SKM-1 treated with dmso at 0.1 percent for 144 hours (cell line): ENCODE measurements at regions not wholly inside any gene's neighbourhood (a gene's known extent, or its start where the extent isn't known, plus 50 kb on each side); places are given as distances from the start of the nearest gene placed in this dataset.
A peak's percentile ranks its signal among the peaks of the same experiment; 100 is the strongest.
"Not testable (repeated sequence)": the region's sequence is repeated elsewhere in the genome, so short reads cannot be mapped to it uniquely, and the experiment has no call there.

Experiments used
- DNase-seq: peaks from one replicate; lab custom pipeline; 2025; ENCODE audit not compliant: unreplicated experiment; lab: John Stamatoyannopoulos, UW

DNA sequence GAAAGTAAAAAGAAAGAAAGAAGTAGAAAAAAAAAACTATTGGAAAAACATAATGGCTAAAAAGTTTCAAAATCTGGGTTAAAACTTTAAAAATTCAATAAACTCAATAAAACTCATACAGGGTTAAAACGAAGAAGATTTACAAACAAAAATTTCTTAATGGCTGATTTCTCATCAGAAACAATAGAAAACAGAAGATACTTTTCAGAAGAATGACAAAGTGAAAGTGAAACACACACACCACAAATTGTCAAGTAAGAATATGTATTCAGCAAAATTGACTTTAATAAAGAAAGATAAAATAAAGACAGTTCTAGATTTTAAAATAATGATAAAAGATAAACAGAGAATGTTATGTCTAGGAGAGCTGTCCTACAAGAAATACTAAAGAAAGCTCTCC is 618.9 kb upstream of the GJE1 start:
- no peak for DNase-seq

GRCh38 chr6:141510803-141511202 is 621.9 kb upstream of the GJE1 start:
- no peak for DNase-seq

- not testable (repeated sequence) for DNase-seq
Measured at GRCh38 chr6:141506062-141506461, 626.7 kb upstream of the GJE1 start.

DNA sequence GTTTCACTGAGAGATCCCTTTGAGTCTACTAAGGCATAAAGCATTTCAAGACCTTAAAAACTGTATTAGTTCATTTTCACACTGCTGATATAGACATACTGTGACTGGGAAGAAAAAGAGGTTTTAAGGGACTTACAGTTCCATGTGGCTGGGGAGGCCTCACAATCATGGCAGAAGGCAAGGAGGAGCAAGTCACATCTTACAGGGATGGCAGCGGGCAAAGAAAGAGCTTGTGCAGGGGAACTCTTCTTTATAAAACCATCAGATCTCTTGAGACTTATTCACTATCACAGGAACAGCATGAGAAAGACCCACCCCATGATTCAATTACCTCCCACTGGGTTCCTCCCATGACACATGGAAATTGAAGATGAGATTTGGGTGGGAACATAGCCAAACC is 628.4 kb upstream of the GJE1 start:
- DNase-seq: not testable (repeated sequence)

- no peak for DNase-seq
Measured at GRCh38 chr6:141501616-141502015, 631.1 kb upstream of the GJE1 start.

GRCh38 chr6:141498977-141499376 is 633.7 kb upstream of the GJE1 start:
- no peak for DNase-seq

GRCh38 chr6:141492521-141493284 is 640.0 kb upstream of the GJE1 start:
- DNase-seq: no peak

GRCh38 chr6:141491684-141492083 is 641.0 kb upstream of the GJE1 start:
- no peak for DNase-seq

- DNase-seq: no peak
Measured at GRCh38 chr6:141490982-141491381, 641.7 kb upstream of the GJE1 start.

DNA sequence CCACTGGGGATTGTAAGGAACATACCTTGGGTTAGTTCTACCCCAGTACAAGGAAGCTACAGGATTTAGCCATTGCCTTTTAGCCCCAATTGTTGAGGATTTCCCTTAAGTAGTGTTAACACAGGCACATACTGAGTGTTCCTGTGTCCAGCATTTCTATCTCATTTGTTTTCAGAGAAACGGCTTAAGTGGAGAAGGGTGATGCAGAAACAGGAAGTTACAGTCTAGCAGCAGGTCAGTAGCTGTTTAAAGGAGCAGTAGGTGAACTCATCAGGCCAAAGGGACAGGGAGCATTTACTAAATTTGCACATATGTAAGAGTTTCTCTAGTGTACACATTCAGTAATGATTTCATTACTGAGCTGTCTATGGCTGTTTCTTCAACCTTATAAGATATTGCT is 644.2 kb upstream of the GJE1 start:
- peak; percentile 82 for DNase-seq

GRCh38 chr6:141486942-141487341 is 645.8 kb upstream of the GJE1 start:
- no peak for DNase-seq

DNA sequence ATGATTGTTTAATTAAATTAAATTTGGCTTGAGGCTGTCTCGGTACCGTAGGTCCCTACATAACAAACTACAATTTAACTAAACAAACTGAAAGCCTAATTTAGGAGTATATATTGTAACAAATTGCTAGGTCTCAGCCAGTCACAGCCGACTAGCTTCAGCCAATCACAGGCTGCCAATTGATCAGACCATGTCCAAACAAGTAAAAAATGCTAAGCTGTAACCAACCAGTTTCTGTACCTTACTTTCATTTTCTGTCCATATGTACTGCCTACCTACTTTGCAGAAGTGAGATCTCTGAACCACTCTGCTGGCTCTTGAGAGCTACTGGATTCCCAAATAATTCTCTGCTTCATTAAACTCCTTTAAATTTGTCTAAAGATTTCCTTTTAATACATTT is 648.0 kb upstream of the GJE1 start:
- peak; percentile 9 for DNase-seq

- peak; percentile 70 for DNase-seq
Measured at GRCh38 chr6:141483598-141484061, 649.1 kb upstream of the GJE1 start.

DNA sequence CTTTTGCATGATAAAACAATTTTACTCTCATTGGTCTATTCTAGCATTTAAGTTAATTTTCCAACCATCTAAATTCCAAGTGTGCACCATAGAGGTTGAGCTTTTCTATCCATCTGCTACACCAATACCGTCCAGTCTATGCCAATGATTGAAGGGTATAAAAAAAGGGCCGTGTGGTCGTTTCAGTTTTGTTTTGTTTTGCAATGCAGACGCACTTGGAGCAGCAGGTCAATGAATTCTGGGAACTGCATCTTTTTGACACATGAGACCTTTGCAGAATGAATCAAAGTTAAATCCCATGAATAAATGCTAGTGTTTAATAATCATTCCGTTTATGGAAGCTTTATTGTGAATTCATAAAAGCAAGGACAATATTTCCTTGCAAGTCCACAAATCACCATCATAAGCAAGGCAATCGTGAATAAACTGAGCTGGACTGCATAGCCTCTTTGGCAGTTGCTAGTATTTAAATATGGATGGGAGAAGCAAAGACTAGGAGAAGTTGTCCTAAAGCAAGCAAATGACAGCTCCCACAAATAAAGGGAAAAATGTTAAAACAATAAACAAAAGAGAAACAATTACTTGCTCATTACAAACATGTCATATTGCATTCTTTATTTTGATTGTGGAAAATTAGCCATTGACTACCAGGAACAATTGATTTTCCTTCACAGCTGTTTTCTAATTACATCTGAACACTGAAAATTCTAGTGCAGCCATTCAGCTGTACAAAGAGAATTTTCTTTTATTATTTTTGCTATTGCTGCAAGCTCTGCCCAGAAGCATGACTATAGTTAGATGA is 649.7 kb upstream of the GJE1 start:
- DNase-seq: no peak

DNA sequence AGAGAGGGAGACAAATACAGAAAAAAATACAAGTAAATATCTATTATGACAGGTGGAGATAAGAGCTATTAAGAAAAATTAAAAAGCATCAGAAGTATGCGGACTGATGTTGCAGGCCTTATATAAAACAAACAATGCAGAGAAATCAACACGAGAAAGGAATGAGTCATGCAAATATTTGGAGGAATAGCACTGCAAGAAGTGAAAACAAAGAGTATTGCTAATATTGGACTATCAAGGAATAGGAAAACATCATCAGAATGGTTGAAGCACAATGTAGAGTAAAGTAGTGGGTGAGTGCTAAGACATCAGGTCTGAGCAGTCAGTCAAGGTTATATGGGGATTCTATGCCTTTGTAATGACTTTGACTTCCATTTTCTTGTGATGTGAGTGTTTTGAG is 657.5 kb upstream of the GJE1 start:
- no peak for DNase-seq

DNA sequence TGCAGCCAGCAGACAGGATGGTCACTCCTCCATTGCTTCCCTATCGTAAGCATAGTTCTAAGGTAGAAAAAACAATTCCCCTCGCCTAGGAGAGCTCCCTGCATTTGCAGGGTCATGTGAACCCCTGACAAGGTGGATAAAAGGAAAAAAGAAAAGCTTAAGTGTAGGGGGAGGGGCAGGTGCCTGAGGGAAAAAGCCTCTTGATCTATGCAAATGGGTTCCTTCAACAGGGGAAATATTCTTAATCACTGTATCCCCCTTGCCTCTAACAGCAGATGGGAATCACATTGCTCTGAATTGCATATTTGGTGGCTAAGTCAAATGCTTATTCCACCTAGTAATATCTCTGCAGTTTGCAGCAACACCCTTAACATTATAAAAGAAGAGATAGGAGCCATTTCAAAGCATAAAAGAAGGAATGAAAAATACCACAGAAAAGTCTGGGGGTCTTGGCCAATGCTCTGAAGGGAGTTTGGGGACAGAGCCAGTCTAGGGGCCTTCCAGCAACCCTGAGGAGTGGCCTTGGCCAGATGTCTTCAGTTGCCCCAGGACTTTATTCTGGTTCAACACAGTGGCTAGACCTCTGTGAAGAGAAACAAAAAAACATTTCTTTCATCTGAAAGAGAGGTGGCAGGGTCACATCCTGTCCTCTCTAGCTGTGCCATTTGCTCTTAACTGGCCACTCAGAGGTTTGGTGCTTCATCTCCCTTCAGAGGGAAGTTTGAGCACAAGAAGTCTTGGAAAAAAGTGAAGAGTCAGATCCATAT is 660.4 kb upstream of the GJE1 start:
- no peak for DNase-seq

GRCh38 chr6:141470810-141471209 is 661.9 kb upstream of the GJE1 start:
- no peak for DNase-seq

GRCh38 chr6:141467881-141468280 is 664.8 kb upstream of the GJE1 start:
- DNase-seq: no peak

GRCh38 chr6:141467041-141467440 is 665.7 kb upstream of the GJE1 start:
- DNase-seq: no peak

- DNase-seq: no peak
Measured at GRCh38 chr6:141464896-141465295, 667.8 kb upstream of the GJE1 start.

DNA sequence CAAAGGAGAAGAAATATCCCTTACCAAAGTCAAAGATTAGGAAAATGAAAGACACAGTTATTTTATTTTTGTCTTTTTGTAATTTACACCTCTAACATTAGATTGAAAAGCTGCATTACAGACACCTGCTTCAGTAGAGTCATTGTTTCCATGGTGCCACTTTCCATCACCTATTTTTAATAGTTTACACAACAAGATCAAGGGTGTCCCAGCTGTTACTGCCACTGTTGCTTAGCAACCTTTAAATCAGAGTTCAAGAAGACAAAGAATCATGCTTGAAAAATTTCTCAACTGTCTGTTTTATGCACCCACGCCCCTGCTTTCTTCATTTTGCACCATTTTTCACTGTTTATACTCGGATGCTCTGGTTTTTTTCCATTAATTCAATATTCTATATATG is 668.2 kb upstream of the GJE1 start:
- no peak for DNase-seq
